DOHH2 (cell line): ENCODE measurements at regions not wholly inside any gene's neighbourhood (a gene's known extent, or its start where the extent isn't known, plus 50 kb on each side); places are given as distances from the start of the nearest gene placed in this dataset.

Experiments
- H3F3A ChIP-seq: fragments of 200-600 bp; sonication (generic), shearing (Covaris generic); 2 replicates; pipeline ENCODE4 v1.6.0; 2016; ENCODE audit warnings: antibody characterized with exemption, mild to moderate bottlenecking; ENCODE audit not compliant: control insufficient read depth, insufficient read depth
- H3K27ac ChIP-seq: fragments of 200-600 bp; sonication (generic); 2 replicates; pipeline ENCODE4 v1.5.1; 2014; ENCODE audit warnings: low read depth, mild to moderate bottlenecking, low read length, moderate library complexity
- H3K27me3 ChIP-seq: fragments of 200-600 bp; sonication (generic); 2 replicates; pipeline ENCODE4 v1.6.1; 2014; ENCODE audit warnings: mild to moderate bottlenecking, low read length, mixed read lengths; ENCODE audit not compliant: control insufficient read depth
- H3K36me3 ChIP-seq: fragments of 200-600 bp; sonication (generic); 2 replicates; pipeline ENCODE4 v1.6.1; 2014; ENCODE audit warnings: mild to moderate bottlenecking, low read length, moderate library complexity, mixed read lengths; ENCODE audit not compliant: control insufficient read depth
- H3K4me1 ChIP-seq: fragments of 200-600 bp; sonication (generic); 2 replicates; pipeline ENCODE4 v1.6.1; 2014; ENCODE audit warnings: mild to moderate bottlenecking, low read length, mixed read lengths; ENCODE audit not compliant: control insufficient read depth
- H3K4me2 ChIP-seq: fragments of 200-600 bp; sonication (generic); 2 replicates; pipeline ENCODE4 v1.6.0; 2014; ENCODE audit warnings: mild to moderate bottlenecking, low read length, moderate library complexity
- H3K4me3 ChIP-seq: fragments of 200-600 bp; sonication (generic); 2 replicates; pipeline ENCODE4 v1.5.1; 2014; ENCODE audit warnings: mild to moderate bottlenecking, low read length, mixed read lengths
- H3K79me2 ChIP-seq: fragments of 200-600 bp; sonication (generic); 2 replicates; pipeline ENCODE4 v1.6.1; 2014; ENCODE audit warnings: mild to moderate bottlenecking, low read length, mixed read lengths; ENCODE audit not compliant: control insufficient read depth
- H3K9me2 ChIP-seq: fragments of 200-600 bp; sonication (generic); replicated peaks from 2 replicates; pipeline ENCODE4 v1.6.1; 2014; ENCODE audit warnings: mild to moderate bottlenecking, low read length, mixed read lengths; ENCODE audit not compliant: control insufficient read depth
- H3K9me3 ChIP-seq: fragments of 200-600 bp; sonication (generic); 2 replicates; pipeline ENCODE4 v1.6.1; 2014; ENCODE audit warnings: antibody characterized with exemption, low read length, mixed read lengths; ENCODE audit not compliant: control insufficient read depth, insufficient read depth
- H4K20me1 ChIP-seq: fragments of 200-600 bp; sonication (generic); 2 replicates; pipeline ENCODE4 v1.6.0; 2014; ENCODE audit warnings: low read depth, mild to moderate bottlenecking, antibody characterized with exemption, low read length, moderate library complexity; ENCODE audit not compliant: control insufficient read depth, insufficient read depth
- CTCF ChIP-seq: fragments of 200-600 bp; sonication (generic); IDR thresholded peaks from one replicate; pipeline ENCODE4 v1.5.1; 2014; ENCODE audit warnings: antibody characterized with exemption, mild to moderate bottlenecking, low read depth, low read length; ENCODE audit not compliant: poor library complexity, severe bottlenecking
- EZH2phosphoT487 ChIP-seq: fragments of 200-600 bp; sonication (generic); IDR thresholded peaks from 2 replicates; pipeline ENCODE4 v1.6.1; 2017; ENCODE audit warnings: borderline replicate concordance, mild to moderate bottlenecking, antibody characterized with exemption, low read length, moderate library complexity, mixed read lengths

- no peaks in the 10 kb centered on the region for H3K9me3 ChIP-seq
- no peaks in the 10 kb centered on the region for H3F3A ChIP-seq
- H3K36me3 ChIP-seq = no peaks in the 10 kb centered on the region
- H3K79me2 ChIP-seq = no peaks in the 10 kb centered on the region
- no peak overlapping the region for H3K27ac ChIP-seq
- H3K4me2 ChIP-seq = no peak overlapping the region
- H3K27me3 ChIP-seq = no peaks in the 10 kb centered on the region
- no peaks in the 10 kb centered on the region for H4K20me1 ChIP-seq
- H3K4me3 ChIP-seq = no peak overlapping the region
- H3K4me1 ChIP-seq = no peaks in the 10 kb centered on the region
- H3K9me2 ChIP-seq = no peaks in the 10 kb centered on the region
- no peak for TF ChIP-seq EZH2phosphoT487
Observed at GRCh38 chr11:122276221-122276620, 160.2 kb upstream of the BLID start.

- H3K27ac ChIP-seq = no peak overlapping the region
- no peak for TF ChIP-seq EZH2phosphoT487
- no peak for TF ChIP-seq CTCF
- H3K9me3 ChIP-seq = no peaks in the 10 kb centered on the region
Observed at GRCh38 chr11:122275508-122275907, 159.5 kb upstream of the BLID start.

GRCh38 chr11:122273476-122274191 is 157.6 kb upstream of the BLID start:
- H3K4me1 ChIP-seq = no peaks in the 10 kb centered on the region
- H4K20me1 ChIP-seq = no peaks in the 10 kb centered on the region
- H3K4me2 ChIP-seq = no peak overlapping the region

More at GRCh38 chr11:122275508-122275907, 159.5 kb upstream of the BLID start:
- Histone ChIP-seq H3F3A (no peaks in the 10 kb centered on the region), H3K36me3 (no peaks in the 10 kb centered on the region), H4K20me1 (no peaks in the 10 kb centered on the region), H3K9me2 (no peaks in the 10 kb centered on the region), H3K27me3 (no peaks in the 10 kb centered on the region), H3K4me1 (no peaks in the 10 kb centered on the region), H3K4me3 (no peak overlapping the region), H3K79me2 (no peaks in the 10 kb centered on the region), H3K4me2 (no peak overlapping the region)

More at GRCh38 chr11:122273476-122274191, 157.6 kb upstream of the BLID start:
- no peak overlapping the region for H3K4me3 ChIP-seq
- H3K9me3 ChIP-seq = no peaks in the 10 kb centered on the region
- H3F3A ChIP-seq = no peaks in the 10 kb centered on the region
- no peaks in the 10 kb centered on the region for H3K36me3 ChIP-seq
- H3K9me2 ChIP-seq = no peaks in the 10 kb centered on the region
- no peaks in the 10 kb centered on the region for H3K79me2 ChIP-seq
- no peaks in the 10 kb centered on the region for H3K27me3 ChIP-seq
- no peak for TF ChIP-seq CTCF
- TF ChIP-seq EZH2phosphoT487 = no peak
- H3K27ac ChIP-seq = no peak overlapping the region
